ENCODE measurements at regions not wholly inside any gene's neighbourhood (a gene's known extent, or its start where the extent isn't known, plus 50 kb on each side); places are given as distances from the start of the nearest gene placed in this dataset.

- TF ChIP-seq CTCF (IDR thresholded peaks at IDR 0.05; ENCODE audit: insufficient read depth, low read length, poor library complexity, severe bottlenecking) (no peak), EZH2phosphoT487 (conservative IDR thresholded peaks at IDR 0.05; ENCODE audit: low read length) (no peak)
Observed at GRCh38 chr14:62468946-62469345, 576.3 kb downstream of the KCNH5 start.

All from SU-DHL-6 (cell line).